ENCODE measurements at regions not wholly inside any gene's neighbourhood (a gene's known extent, or its start where the extent isn't known, plus 50 kb on each side); places are given as distances from the start of the nearest gene placed in this dataset.

DNA sequence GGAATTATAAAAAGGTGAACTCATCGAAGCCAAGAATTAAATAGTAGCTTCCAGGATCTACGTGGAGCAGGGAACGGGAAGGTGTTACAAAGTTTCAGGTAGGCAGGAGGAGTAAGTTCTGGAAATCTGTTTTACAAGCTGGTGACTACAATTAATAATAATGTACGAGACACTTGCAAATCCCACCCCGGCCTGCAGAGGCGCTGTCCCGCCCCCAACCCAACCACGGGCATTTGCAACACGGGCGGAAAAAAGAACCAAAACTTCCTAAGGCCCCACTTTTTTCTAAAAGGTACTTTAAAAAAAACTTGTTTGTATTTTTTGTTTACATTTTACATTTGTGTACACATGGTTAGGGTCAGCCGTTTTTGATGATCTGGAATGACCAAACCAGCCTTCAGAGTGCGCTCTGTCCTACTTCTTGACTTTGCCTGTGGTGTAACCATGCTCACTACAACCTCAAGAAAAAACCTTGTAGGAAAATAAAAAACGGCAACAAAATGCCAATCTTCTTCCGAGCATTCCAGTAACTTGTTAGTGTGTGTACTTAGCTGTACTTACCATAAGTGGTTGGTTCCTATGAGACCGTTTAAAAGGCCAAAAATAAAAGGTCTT, 449.6 kb upstream of the B3GAT1 start:
- no peaks in the 10 kb centered on the region for H3F3A ChIP-seq (ENCODE audit: low read depth)
- no peak overlapping the region for H3K4me3 ChIP-seq (ENCODE audit: low read length, poor library complexity, severe bottlenecking)
- peaks cover 37% of the 10 kb centered on the region; the same call in 1 of the 2 replicates for H3K9me3 ChIP-seq (ENCODE audit: insufficient read depth, low read depth, low read length)
- H3K27me3 ChIP-seq (ENCODE audit: insufficient read depth, low read length, poor library complexity, severe bottlenecking): no peaks in the 10 kb centered on the region
- H2AFZ ChIP-seq (ENCODE audit: low read length): no peak overlapping the region
- no peak overlapping the region for H3K9ac ChIP-seq (ENCODE audit: low read depth, low read length, poor library complexity, severe bottlenecking)
- no peak overlapping the region for H3K4me2 ChIP-seq (ENCODE audit: low read depth, low read length, poor library complexity, severe bottlenecking)
- H4K20me1 ChIP-seq (ENCODE audit: insufficient read depth, low read length, poor library complexity, severe bottlenecking): no peaks in the 10 kb centered on the region
- no peaks in the 10 kb centered on the region for H3K36me3 ChIP-seq (ENCODE audit: insufficient read depth, low read length)
- TF ChIP-seq EZH2phosphoT487 (IDR thresholded peaks at IDR 0.05; ENCODE audit: borderline replicate concordance): no peak
- TF ChIP-seq, protein P1, sequence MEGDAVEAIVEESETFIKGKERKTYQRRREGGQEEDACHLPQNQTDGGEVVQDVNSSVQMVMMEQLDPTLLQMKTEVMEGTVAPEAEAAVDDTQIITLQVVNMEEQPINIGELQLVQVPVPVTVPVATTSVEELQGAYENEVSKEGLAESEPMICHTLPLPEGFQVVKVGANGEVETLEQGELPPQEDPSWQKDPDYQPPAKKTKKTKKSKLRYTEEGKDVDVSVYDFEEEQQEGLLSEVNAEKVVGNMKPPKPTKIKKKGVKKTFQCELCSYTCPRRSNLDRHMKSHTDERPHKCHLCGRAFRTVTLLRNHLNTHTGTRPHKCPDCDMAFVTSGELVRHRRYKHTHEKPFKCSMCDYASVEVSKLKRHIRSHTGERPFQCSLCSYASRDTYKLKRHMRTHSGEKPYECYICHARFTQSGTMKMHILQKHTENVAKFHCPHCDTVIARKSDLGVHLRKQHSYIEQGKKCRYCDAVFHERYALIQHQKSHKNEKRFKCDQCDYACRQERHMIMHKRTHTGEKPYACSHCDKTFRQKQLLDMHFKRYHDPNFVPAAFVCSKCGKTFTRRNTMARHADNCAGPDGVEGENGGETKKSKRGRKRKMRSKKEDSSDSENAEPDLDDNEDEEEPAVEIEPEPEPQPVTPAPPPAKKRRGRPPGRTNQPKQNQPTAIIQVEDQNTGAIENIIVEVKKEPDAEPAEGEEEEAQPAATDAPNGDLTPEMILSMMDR (conservative IDR thresholded peaks at IDR 0.05; ENCODE audit: low read length): peak; percentile 34; the same call in 1 of the 2 replicates
- H3K4me1 ChIP-seq (ENCODE audit: insufficient read depth, low read length, poor library complexity, severe bottlenecking): no peaks in the 10 kb centered on the region
- H3K79me2 ChIP-seq (ENCODE audit: insufficient read depth, low read length): no peaks in the 10 kb centered on the region
- H3K9me2 ChIP-seq (replicated peaks; ENCODE audit: low read depth, low read length): no peaks in the 10 kb centered on the region

DNA sequence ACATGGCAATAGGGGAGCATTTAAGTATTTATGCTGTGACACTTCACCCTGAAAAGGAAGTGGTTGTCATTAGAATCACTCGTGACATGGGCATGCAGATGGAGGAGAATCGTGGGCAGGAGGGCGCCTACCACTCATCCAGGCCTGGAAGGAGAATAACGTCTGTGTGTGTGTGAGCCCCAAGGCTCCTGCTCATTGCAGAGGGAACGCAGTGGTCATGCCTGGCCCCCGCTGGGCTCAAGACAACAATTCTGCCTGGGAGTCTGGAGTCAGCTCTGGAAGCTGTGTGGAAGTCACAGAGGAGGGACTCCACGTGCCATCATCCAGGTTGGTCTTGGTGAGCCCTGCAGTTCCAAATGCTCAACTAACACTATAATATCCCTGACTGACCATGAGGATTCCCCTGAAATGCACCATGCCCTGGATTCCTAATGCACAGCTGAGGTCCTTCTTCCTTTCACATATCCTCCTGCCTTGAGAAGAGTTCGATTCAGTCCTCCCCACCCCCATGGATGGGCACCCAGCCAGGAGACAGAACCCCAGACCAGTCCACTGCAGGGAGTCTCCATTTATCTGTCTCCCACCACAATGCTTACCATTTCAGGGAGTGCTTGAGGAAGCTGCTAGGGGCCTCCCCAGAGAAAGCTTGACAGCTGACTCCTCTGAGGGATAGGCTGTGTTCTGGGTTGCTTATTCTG, 446.9 kb upstream of the B3GAT1 start:
- no peak overlapping the region for H3K9ac ChIP-seq (ENCODE audit: low read depth, low read length, poor library complexity, severe bottlenecking)
- no peak overlapping the region for H2AFZ ChIP-seq (ENCODE audit: low read length)
- no peaks in the 10 kb centered on the region for H3K79me2 ChIP-seq (ENCODE audit: insufficient read depth, low read length)
- no peak for TF ChIP-seq EZH2phosphoT487 (IDR thresholded peaks at IDR 0.05; ENCODE audit: borderline replicate concordance)
- TF ChIP-seq, protein P1 (conservative IDR thresholded peaks at IDR 0.05; ENCODE audit: low read length): no peak
- H4K20me1 ChIP-seq (ENCODE audit: insufficient read depth, low read length, poor library complexity, severe bottlenecking): no peaks in the 10 kb centered on the region
- H3K27me3 ChIP-seq (ENCODE audit: insufficient read depth, low read length, poor library complexity, severe bottlenecking): no peaks in the 10 kb centered on the region
- no peak overlapping the region for H3K4me3 ChIP-seq (ENCODE audit: low read length, poor library complexity, severe bottlenecking)
- no peaks in the 10 kb centered on the region for H3K36me3 ChIP-seq (ENCODE audit: insufficient read depth, low read length)
- H3K4me2 ChIP-seq (ENCODE audit: low read depth, low read length, poor library complexity, severe bottlenecking): no peak overlapping the region
- peaks cover 38% of the 10 kb centered on the region; the same call in 1 of the 2 replicates for H3K9me3 ChIP-seq (ENCODE audit: insufficient read depth, low read depth, low read length)
- H3F3A ChIP-seq (ENCODE audit: low read depth): no peaks in the 10 kb centered on the region
- H3K9me2 ChIP-seq (replicated peaks; ENCODE audit: low read depth, low read length): no peaks in the 10 kb centered on the region
- H3K4me1 ChIP-seq (ENCODE audit: insufficient read depth, low read length, poor library complexity, severe bottlenecking): no peaks in the 10 kb centered on the region

DNA sequence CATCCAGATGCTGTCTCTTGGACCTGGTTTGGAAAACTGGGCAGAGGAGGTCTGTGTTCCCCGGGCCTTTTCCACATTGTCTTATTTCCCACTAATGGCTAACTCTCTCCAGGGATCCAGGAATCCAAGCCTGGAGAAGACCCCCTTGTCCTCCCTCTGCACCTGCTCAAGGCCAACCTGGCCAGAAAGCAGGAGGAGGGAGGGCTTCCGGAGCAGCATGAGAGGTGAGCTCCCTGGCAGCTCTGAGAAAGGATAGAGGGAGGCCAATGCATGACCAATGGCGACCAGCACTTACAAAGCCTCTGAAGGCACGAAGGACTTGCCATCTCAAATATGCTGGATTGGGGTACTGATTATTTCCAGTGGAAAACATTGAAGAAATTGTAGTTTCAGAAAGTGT, 445.0 kb upstream of the B3GAT1 start:
- H3F3A ChIP-seq (ENCODE audit: low read depth): no peaks in the 10 kb centered on the region
- H3K27me3 ChIP-seq (ENCODE audit: insufficient read depth, low read length, poor library complexity, severe bottlenecking): no peaks in the 10 kb centered on the region
- no peak overlapping the region for H2AFZ ChIP-seq (ENCODE audit: low read length)
- H3K9me3 ChIP-seq (ENCODE audit: insufficient read depth, low read depth, low read length): peaks cover 34% of the 10 kb centered on the region; the same call in 1 of the 2 replicates
- no peaks in the 10 kb centered on the region for H3K79me2 ChIP-seq (ENCODE audit: insufficient read depth, low read length)
- H3K4me1 ChIP-seq (ENCODE audit: insufficient read depth, low read length, poor library complexity, severe bottlenecking): no peaks in the 10 kb centered on the region
- H3K4me3 ChIP-seq (ENCODE audit: low read length, poor library complexity, severe bottlenecking): no peak overlapping the region
- H3K4me2 ChIP-seq (ENCODE audit: low read depth, low read length, poor library complexity, severe bottlenecking): no peak overlapping the region
- TF ChIP-seq, protein P1 (conservative IDR thresholded peaks at IDR 0.05; ENCODE audit: low read length): no peak
- no peak for TF ChIP-seq EZH2phosphoT487 (IDR thresholded peaks at IDR 0.05; ENCODE audit: borderline replicate concordance)
- H4K20me1 ChIP-seq (ENCODE audit: insufficient read depth, low read length, poor library complexity, severe bottlenecking): no peaks in the 10 kb centered on the region
- H3K9ac ChIP-seq (ENCODE audit: low read depth, low read length, poor library complexity, severe bottlenecking): no peak overlapping the region
- no peaks in the 10 kb centered on the region for H3K36me3 ChIP-seq (ENCODE audit: insufficient read depth, low read length)
- no peaks in the 10 kb centered on the region for H3K9me2 ChIP-seq (replicated peaks; ENCODE audit: low read depth, low read length)

Data from Loucy (cell line).